Astrocyte (in vitro differentiated cells and primary cell): ENCODE measurements at regions not wholly inside any gene's neighbourhood (a gene's known extent, or its start where the extent isn't known, plus 50 kb on each side); places are given as distances from the start of the nearest gene placed in this dataset.

Experiments
- CTCF ChIP-seq: IDR thresholded peaks from 2 replicates; pipeline ENCODE4 v1.5.1; 2011; ENCODE audit warnings: low read depth, mild to moderate bottlenecking, inconsistent platforms, low read length, moderate library complexity; ENCODE audit not compliant: insufficient read depth
- EZH2 ChIP-seq: IDR thresholded peaks from 2 replicates; pipeline ENCODE4 v1.6.1; 2012; ENCODE audit warnings: mild to moderate bottlenecking, low read length, inconsistent platforms; ENCODE audit not compliant: insufficient read depth

- TF ChIP-seq CTCF = peak; percentile 45
- no peak for TF ChIP-seq EZH2
Observed at GRCh38 chr15:97903971-97904572, 56.4 kb upstream of the ARRDC4 start.
